ENCODE measurements at regions not wholly inside any gene's neighbourhood (a gene's known extent, or its start where the extent isn't known, plus 50 kb on each side); places are given as distances from the start of the nearest gene placed in this dataset.

DNA sequence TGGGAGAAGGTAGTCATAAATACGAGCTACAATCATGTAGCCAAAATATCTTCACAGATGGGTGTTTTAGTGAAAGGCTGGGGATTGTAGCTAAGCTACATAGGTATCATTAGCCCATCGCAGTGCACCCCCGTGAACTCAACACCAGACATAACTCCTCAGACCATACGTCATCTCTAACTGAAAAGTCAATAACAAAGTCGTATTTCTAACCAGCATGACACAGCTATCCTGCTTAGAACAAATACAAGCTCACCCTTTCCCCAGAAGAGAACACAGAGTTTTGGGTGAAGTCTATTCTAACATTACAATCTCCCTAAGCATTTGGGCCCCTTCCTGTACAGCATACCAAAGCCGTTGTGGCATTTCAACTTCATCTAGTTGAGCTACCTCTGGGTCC is 636.6 kb upstream of the DPP6 start:
- TF ChIP-seq, protein P1, sequence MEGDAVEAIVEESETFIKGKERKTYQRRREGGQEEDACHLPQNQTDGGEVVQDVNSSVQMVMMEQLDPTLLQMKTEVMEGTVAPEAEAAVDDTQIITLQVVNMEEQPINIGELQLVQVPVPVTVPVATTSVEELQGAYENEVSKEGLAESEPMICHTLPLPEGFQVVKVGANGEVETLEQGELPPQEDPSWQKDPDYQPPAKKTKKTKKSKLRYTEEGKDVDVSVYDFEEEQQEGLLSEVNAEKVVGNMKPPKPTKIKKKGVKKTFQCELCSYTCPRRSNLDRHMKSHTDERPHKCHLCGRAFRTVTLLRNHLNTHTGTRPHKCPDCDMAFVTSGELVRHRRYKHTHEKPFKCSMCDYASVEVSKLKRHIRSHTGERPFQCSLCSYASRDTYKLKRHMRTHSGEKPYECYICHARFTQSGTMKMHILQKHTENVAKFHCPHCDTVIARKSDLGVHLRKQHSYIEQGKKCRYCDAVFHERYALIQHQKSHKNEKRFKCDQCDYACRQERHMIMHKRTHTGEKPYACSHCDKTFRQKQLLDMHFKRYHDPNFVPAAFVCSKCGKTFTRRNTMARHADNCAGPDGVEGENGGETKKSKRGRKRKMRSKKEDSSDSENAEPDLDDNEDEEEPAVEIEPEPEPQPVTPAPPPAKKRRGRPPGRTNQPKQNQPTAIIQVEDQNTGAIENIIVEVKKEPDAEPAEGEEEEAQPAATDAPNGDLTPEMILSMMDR (IDR thresholded peaks at IDR 0.05), result no peak
- TF ChIP-seq POLR2A (IDR thresholded peaks at IDR 0.05), result no peak
